ENCODE measurements at regions not wholly inside any gene's neighbourhood (a gene's known extent, or its start where the extent isn't known, plus 50 kb on each side); places are given as distances from the start of the nearest gene placed in this dataset.
"Not testable (repeated sequence)": the region's sequence is repeated elsewhere in the genome, so short reads cannot be mapped to it uniquely, and the experiment has no call there.

- TF ChIP-seq, protein P1, sequence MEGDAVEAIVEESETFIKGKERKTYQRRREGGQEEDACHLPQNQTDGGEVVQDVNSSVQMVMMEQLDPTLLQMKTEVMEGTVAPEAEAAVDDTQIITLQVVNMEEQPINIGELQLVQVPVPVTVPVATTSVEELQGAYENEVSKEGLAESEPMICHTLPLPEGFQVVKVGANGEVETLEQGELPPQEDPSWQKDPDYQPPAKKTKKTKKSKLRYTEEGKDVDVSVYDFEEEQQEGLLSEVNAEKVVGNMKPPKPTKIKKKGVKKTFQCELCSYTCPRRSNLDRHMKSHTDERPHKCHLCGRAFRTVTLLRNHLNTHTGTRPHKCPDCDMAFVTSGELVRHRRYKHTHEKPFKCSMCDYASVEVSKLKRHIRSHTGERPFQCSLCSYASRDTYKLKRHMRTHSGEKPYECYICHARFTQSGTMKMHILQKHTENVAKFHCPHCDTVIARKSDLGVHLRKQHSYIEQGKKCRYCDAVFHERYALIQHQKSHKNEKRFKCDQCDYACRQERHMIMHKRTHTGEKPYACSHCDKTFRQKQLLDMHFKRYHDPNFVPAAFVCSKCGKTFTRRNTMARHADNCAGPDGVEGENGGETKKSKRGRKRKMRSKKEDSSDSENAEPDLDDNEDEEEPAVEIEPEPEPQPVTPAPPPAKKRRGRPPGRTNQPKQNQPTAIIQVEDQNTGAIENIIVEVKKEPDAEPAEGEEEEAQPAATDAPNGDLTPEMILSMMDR (IDR thresholded peaks at IDR 0.05; ENCODE audit: unreplicated experiment), result no peak
- no peaks in the 10 kb centered on the region for H3K36me3 Mint-ChIP-seq (ENCODE audit: low read depth, unreplicated experiment)
- no peaks in the 10 kb centered on the region for H3K27me3 Mint-ChIP-seq (ENCODE audit: unreplicated experiment)
- no peak overlapping the region for H3K27ac Mint-ChIP-seq (ENCODE audit: unreplicated experiment)
- H3K4me3 Mint-ChIP-seq (ENCODE audit: unreplicated experiment), result no peak overlapping the region
- DNase-seq (ENCODE audit: low spot score), result no peak
- no peaks in the 10 kb centered on the region for H3K9me3 Mint-ChIP-seq (ENCODE audit: unreplicated experiment)
- H3K4me1 Mint-ChIP-seq (ENCODE audit: unreplicated experiment), result no peaks in the 10 kb centered on the region
Measured at GRCh38 chr11:37843603-37844002, 1245.6 kb upstream of the RAG2 start.

GRCh38 chr11:37841016-37841415 is 1243.0 kb upstream of the RAG2 start:
- Mint-ChIP-seq H3K27ac (ENCODE audit: unreplicated experiment) (no peak overlapping the region), H3K9me3 (ENCODE audit: unreplicated experiment) (no peaks in the 10 kb centered on the region), H3K36me3 (ENCODE audit: low read depth, unreplicated experiment) (no peaks in the 10 kb centered on the region), H3K4me1 (ENCODE audit: unreplicated experiment) (no peaks in the 10 kb centered on the region), H3K27me3 (ENCODE audit: unreplicated experiment) (no peaks in the 10 kb centered on the region), H3K4me3 (ENCODE audit: unreplicated experiment) (no peak overlapping the region)
- TF ChIP-seq, protein P1 (IDR thresholded peaks at IDR 0.05; ENCODE audit: unreplicated experiment), result no peak
- DNase-seq (ENCODE audit: low spot score), result no peak

DNA sequence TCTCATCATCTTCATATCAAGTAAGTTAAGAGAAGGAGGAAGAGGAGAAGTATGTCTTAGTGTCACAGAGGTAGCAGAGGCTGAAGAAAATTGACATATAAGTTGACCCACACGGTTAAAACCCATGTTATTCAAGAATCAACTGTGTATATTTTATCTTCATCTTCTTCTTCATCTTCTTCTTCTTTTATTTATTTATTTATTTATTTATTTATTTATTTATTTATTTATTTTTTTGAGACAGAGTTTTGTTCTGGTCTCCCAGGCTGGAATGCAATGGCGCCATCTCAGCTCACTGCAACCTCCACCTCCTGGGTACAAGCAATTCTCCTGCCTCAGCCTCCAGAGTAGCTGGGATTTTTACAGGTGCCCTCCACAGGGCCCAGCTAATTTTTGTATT is 1242.3 kb upstream of the RAG2 start:
- not testable (repeated sequence) for H3K9me3 Mint-ChIP-seq (ENCODE audit: unreplicated experiment); H3K36me3 Mint-ChIP-seq (ENCODE audit: low read depth, unreplicated experiment); H3K4me1 Mint-ChIP-seq (ENCODE audit: unreplicated experiment); H3K27ac Mint-ChIP-seq (ENCODE audit: unreplicated experiment); H3K27me3 Mint-ChIP-seq (ENCODE audit: unreplicated experiment); DNase-seq (ENCODE audit: low spot score); H3K4me3 Mint-ChIP-seq (ENCODE audit: unreplicated experiment)

- no peaks in the 10 kb centered on the region for H3K27me3 Mint-ChIP-seq (ENCODE audit: unreplicated experiment)
- H3K4me3 Mint-ChIP-seq (ENCODE audit: unreplicated experiment), result no peak overlapping the region
- H3K27ac Mint-ChIP-seq (ENCODE audit: unreplicated experiment), result no peak overlapping the region
- H3K9me3 Mint-ChIP-seq (ENCODE audit: unreplicated experiment), result no peaks in the 10 kb centered on the region
- TF ChIP-seq, protein P1 (IDR thresholded peaks at IDR 0.05; ENCODE audit: unreplicated experiment), result no peak
- no peaks in the 10 kb centered on the region for H3K4me1 Mint-ChIP-seq (ENCODE audit: unreplicated experiment)
- DNase-seq (ENCODE audit: low spot score), result no peak
- H3K36me3 Mint-ChIP-seq (ENCODE audit: low read depth, unreplicated experiment), result no peaks in the 10 kb centered on the region
Measured at GRCh38 chr11:37830529-37830928, 1232.5 kb upstream of the RAG2 start.

DNA sequence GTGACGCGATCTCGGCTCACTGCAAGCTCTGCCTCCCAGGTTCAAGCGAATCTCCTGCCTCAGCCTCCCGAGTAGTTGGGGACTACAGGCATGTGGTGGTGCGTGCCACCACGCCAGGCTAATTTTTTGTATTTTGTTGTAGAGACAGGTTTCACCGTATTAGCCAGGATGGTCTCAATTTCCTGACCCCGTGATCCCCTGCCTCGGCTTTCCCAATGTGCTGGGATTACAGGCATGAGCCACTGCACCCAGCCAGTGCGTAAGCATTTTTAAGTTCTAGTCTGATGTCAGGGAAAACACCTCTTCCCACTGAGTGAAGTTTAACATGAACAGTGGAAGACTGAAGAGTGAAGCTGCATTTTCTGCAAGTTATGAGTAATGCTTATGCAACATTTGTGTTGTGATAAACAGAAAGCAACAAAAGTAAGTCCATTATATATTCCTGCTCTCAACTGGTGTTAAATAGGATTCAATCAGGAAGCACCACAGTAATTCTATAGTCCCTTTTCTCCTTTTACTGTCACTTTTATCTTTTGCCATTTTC is 1219.8 kb upstream of the RAG2 start:
- Mint-ChIP-seq H3K4me1 (ENCODE audit: unreplicated experiment) (no peaks in the 10 kb centered on the region), H3K27me3 (ENCODE audit: unreplicated experiment) (no peaks in the 10 kb centered on the region), H3K27ac (ENCODE audit: unreplicated experiment) (no peak overlapping the region), H3K36me3 (ENCODE audit: low read depth, unreplicated experiment) (no peaks in the 10 kb centered on the region), H3K9me3 (ENCODE audit: unreplicated experiment) (no peaks in the 10 kb centered on the region), H3K4me3 (ENCODE audit: unreplicated experiment) (no peak overlapping the region)
- no peak for DNase-seq (ENCODE audit: low spot score)
- TF ChIP-seq, protein P1 (IDR thresholded peaks at IDR 0.05; ENCODE audit: unreplicated experiment), result no peak
